Central memory CD8-positive, alpha-beta T cell (primary cell): ENCODE measurements at regions not wholly inside any gene's neighbourhood (a gene's known extent, or its start where the extent isn't known, plus 50 kb on each side); places are given as distances from the start of the nearest gene placed in this dataset.

ENCODE experiments used
- ATAC-seq: fragments of 150-1000 bp; cut with Tn5 transposase; replicated peaks from 2 replicates; pipeline ENCODE4 v1.10.0; 2022; ENCODE audit warnings: mild to moderate bottlenecking, moderate FRiP score, moderate number of reproducible peaks; ENCODE audit not compliant: poor library complexity, severe bottlenecking; ENCODE audit errors: extremely low read depth
- DNase-seq, 2 donors: peaks; one replicate each; pipeline ENCODE4 v3.0.0; 2021; ENCODE audit warnings: low spot score in 2 of 2
- H3K27ac Mint-ChIP-seq: one replicate; pipeline ENCODE4 v1.8.0; 2022; ENCODE audit warnings: low read depth, mild to moderate bottlenecking, moderate library complexity, mixed read lengths
- H3K27me3 Mint-ChIP-seq: one replicate; pipeline ENCODE4 v1.8.0; 2022; ENCODE audit warnings: mixed read lengths
- H3K36me3 Mint-ChIP-seq: one replicate; pipeline ENCODE4 v1.8.0; 2022; ENCODE audit warnings: mild to moderate bottlenecking, moderate library complexity, mixed read lengths; ENCODE audit not compliant: insufficient read depth
- H3K4me1 Mint-ChIP-seq: one replicate; pipeline ENCODE4 v1.8.0; 2022; ENCODE audit warnings: mixed read lengths
- H3K4me3 Mint-ChIP-seq: one replicate; pipeline ENCODE4 v1.8.0; 2022; ENCODE audit warnings: mild to moderate bottlenecking, moderate library complexity, mixed read lengths
- H3K9me3 Mint-ChIP-seq: one replicate; pipeline ENCODE4 v1.8.0; 2022; ENCODE audit warnings: mixed read lengths

DNA sequence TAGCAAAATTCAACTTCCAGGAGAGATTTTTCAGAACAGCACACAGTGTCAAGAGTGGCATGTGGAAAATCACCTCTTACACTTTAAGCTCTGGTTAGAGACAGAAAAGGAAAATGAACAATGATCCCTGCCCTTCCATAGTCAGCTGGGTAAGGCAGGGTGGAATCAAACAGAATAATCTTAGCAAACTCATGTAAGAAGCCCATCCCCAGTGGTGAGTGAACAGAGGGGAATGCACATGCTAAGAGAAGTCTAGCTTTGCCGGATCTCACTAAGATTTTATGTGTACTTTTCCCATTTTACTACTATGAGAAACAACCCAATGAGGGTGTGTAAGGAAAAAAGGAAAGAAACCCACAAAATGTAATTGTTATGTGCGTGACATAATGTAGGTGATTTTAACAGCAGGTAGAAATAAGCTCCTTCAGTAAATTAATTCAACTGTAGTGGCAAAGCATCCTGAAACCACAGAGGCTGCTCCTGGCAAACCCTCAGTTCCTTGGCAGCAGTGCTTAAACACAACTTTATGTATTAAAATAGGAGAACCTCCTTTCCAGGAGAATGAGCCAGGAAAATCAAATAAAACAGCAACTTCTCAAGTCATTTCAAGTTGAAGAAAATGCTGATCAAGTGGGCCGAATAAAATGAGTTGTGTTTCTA is 366.0 kb upstream of the TRPC7 start:
- Mint-ChIP-seq H3K36me3 (no peaks in the 10 kb centered on the region), H3K27me3 (no peaks in the 10 kb centered on the region), H3K27ac (no peak overlapping the region), H3K9me3 (no peaks in the 10 kb centered on the region), H3K4me1 (no peaks in the 10 kb centered on the region), H3K4me3 (no peak overlapping the region)
- DNase-seq (no peak), ATAC-seq (no peak)

DNA sequence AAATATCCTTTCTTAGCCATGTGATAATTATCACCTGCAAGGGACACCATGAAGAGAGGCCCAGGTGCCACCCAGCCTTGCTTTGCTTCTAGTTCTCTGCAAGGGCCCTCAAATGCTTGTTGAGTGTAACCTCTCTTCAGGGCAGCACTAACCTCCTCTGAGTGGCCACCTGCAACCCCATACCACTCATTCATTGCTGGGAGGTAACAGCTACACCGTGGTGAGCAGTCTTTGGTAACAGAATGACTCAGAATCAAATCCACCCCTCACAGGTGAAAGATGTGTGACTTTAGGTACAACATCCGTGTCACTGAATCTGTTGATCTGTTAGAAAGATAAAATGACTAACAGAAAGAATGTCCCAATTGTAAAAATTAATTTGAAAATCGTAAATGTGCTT is 365.1 kb upstream of the TRPC7 start:
- Mint-ChIP-seq H3K27me3 (no peaks in the 10 kb centered on the region), H3K27ac (no peak overlapping the region), H3K9me3 (no peaks in the 10 kb centered on the region), H3K4me1 (no peaks in the 10 kb centered on the region), H3K4me3 (no peak overlapping the region), H3K36me3 (no peaks in the 10 kb centered on the region)
- ATAC-seq (no peak), DNase-seq (no peak)

DNA sequence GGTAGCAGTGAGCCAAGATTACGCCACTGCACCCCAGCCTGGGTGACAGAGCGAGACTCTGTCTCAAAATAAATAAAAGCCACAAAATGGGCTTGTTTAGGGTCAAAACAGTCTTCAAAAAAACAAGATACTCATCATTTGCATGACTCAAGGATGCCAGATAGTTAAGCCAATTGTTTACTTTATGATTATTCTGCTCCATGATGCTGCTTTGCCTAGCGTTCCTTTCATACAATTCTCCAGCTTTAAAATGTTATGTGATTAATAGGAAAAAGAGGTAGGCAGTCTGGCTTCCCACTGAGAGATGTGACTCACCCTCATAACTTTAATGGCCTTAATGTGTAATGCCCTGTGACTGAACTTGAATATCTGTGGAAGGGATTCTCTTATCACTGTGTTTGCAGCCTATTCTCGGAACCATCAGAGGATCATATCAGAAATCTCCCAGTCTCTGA is 364.6 kb upstream of the TRPC7 start:
- H3K27me3 Mint-ChIP-seq: no peaks in the 10 kb centered on the region
- no peak for DNase-seq
- H3K4me3 Mint-ChIP-seq: no peak overlapping the region
- no peaks in the 10 kb centered on the region for H3K9me3 Mint-ChIP-seq
- no peaks in the 10 kb centered on the region for H3K4me1 Mint-ChIP-seq
- no peak overlapping the region for H3K27ac Mint-ChIP-seq
- no peaks in the 10 kb centered on the region for H3K36me3 Mint-ChIP-seq
- no peak for ATAC-seq

DNA sequence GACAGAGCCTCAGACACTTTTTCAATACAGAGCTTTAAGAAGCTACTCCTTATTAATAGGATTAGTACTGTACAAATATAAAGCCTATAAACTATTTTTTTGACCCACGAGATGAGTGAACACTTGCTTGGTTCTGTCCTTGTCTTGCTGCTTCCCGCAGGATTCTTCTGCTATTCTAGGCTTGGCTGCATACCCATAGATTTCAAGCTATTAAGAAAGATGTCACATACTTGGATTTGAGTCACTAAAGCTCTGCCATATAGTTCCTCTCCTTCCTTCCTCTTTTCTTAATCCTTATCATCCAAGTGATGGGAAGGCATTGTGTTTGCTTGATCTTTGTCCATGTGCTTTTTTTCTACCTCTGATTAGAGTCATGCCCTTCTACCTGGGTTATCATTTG is 361.2 kb upstream of the TRPC7 start:
- Mint-ChIP-seq H3K4me1 (no peaks in the 10 kb centered on the region), H3K4me3 (no peak overlapping the region), H3K9me3 (no peaks in the 10 kb centered on the region), H3K27ac (no peak overlapping the region), H3K36me3 (no peaks in the 10 kb centered on the region), H3K27me3 (no peaks in the 10 kb centered on the region)
- no peak for ATAC-seq
- no peak for DNase-seq

DNA sequence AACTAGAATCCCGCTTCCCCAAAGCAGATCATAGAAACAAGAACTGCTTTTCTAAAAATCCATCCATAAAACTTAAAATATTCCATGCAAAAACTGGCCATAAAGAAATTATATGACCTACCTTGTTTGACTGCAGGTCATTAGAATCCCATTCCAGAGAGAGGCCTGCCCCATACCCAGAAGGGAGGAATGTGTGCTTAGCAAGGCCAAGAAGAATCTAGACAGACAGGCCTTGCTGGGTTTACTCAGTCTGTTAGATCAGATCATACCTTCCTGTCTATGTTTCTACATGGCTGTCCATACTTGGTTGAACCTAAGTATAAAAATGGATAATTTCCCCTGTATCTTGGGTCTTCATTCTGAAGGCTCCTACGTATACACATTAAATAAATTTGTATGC is 358.8 kb upstream of the TRPC7 start:
- Mint-ChIP-seq H3K27ac (no peak overlapping the region), H3K9me3 (no peaks in the 10 kb centered on the region), H3K27me3 (no peaks in the 10 kb centered on the region), H3K4me3 (no peak overlapping the region), H3K36me3 (no peaks in the 10 kb centered on the region), H3K4me1 (no peaks in the 10 kb centered on the region)
- ATAC-seq (no peak), DNase-seq (no peak)

DNA sequence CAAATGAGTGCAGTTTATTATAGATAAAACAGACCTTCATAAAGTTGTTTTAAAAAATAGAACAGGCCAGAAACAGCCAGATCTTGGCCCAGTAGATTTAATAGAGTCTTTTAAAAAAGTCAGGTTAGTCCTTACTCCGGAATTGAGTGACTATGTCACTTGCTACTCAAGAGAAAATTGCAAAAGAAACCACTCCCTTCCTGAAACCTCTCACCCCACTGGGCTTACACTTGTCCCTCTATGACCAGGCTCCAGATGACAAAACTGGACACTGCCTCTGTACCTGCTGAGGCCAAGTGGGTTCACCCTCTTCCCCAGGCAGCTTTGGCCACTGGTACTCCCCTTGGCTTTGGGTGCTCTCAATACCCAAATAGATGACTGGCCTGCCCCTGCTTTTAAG is 357.2 kb upstream of the TRPC7 start:
- no peaks in the 10 kb centered on the region for H3K36me3 Mint-ChIP-seq
- H3K27ac Mint-ChIP-seq: peak overlapping the region; percentile 12
- no peaks in the 10 kb centered on the region for H3K27me3 Mint-ChIP-seq
- DNase-seq: no peak
- no peaks in the 10 kb centered on the region for H3K4me1 Mint-ChIP-seq
- no peak overlapping the region for H3K4me3 Mint-ChIP-seq
- no peaks in the 10 kb centered on the region for H3K9me3 Mint-ChIP-seq
- ATAC-seq: no peak

DNA sequence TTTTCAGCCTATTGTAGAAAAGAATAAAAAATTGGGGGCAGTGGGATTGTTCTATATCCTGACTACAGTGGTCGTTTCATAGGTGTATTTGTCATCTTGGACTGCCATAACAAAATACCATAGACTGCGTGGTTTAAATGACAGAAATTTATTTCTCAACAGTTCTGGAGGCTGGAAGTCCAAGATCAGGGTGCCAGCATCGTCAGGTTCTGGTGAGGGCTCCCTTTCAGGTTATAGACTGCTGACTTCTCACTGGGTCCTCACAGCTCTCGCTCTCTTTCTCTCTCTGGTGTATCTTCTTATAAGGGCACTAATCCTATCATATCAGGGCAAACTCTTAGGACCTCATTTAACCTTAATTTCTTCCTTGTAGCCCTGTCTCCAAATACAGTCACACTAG is 356.7 kb upstream of the TRPC7 start:
- Mint-ChIP-seq H3K4me1 (no peaks in the 10 kb centered on the region), H3K27ac (no peak overlapping the region), H3K27me3 (no peaks in the 10 kb centered on the region), H3K9me3 (no peaks in the 10 kb centered on the region), H3K36me3 (no peaks in the 10 kb centered on the region), H3K4me3 (no peak overlapping the region)
- ATAC-seq (no peak), DNase-seq (no peak)

DNA sequence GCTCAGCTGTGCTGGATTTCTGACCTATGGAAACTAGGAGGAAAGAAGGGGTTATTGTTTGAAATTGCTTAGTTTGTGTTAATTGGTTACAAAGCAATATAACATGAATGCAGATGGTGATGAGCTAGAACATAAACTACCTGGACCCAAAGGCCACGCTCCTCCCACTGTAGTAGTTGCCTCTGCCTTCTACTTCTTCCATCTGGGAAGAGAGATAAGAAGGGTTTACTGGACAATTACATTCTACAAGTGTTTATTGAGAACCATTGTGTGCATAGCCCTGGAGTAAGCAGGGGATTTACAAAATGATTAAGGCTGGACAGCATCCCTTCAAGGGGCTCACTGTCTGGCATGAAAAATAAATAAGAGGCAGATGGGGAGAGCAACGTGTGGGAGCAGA is 355.3 kb upstream of the TRPC7 start:
- DNase-seq: no peak
- no peak overlapping the region for H3K4me3 Mint-ChIP-seq
- no peaks in the 10 kb centered on the region for H3K9me3 Mint-ChIP-seq
- no peaks in the 10 kb centered on the region for H3K36me3 Mint-ChIP-seq
- H3K4me1 Mint-ChIP-seq: no peaks in the 10 kb centered on the region
- no peak overlapping the region for H3K27ac Mint-ChIP-seq
- ATAC-seq: no peak
- no peaks in the 10 kb centered on the region for H3K27me3 Mint-ChIP-seq

DNA sequence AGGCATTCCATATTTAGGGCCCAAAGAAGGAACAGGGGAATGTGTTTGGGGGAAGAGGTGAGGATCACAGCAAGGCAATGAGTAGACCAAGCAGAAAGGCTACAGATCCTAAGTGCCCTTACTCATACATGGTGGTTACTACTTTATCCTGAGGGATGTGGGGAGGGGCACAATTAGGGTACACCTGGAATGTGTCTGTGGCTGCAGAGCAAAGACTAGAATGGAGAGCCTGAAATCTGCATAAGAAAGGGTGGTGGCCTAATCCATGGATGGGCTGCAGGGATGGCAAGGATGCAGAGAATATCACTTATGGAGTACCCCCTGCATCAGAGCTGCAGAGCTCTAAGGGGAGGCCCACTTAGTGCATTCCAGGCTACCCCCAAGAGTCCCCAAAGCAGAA is 352.6 kb upstream of the TRPC7 start:
- ATAC-seq: no peak

DNA sequence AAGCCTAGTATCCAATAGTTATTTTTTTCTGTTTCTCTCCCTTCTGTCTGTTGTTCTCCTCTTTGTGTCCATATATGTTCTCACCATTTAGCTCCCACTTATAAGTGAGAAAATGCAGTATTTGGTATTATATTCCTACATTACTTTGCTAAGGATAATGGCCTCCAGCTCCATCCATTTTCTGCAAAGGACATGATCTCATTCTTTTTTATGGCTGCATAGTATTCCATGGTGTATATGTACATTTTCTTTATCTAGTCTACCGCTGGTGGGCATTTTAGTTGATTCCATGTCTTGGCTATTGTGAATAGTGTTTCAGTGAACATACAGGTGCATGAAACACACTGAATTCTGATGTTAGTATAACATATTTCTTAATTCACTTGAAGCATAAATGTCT is 348.9 kb upstream of the TRPC7 start:
- no peak for ATAC-seq
- H3K27ac Mint-ChIP-seq: no peak overlapping the region
- no peak overlapping the region for H3K4me3 Mint-ChIP-seq

More for the DNA sequence above, 352.6 kb upstream of the TRPC7 start:
- Mint-ChIP-seq H3K4me3 (no peak overlapping the region), H3K36me3 (no peaks in the 10 kb centered on the region), H3K4me1 (no peaks in the 10 kb centered on the region), H3K9me3 (no peaks in the 10 kb centered on the region), H3K27me3 (no peaks in the 10 kb centered on the region), H3K27ac (no peak overlapping the region)
- no peak for DNase-seq

DNA sequence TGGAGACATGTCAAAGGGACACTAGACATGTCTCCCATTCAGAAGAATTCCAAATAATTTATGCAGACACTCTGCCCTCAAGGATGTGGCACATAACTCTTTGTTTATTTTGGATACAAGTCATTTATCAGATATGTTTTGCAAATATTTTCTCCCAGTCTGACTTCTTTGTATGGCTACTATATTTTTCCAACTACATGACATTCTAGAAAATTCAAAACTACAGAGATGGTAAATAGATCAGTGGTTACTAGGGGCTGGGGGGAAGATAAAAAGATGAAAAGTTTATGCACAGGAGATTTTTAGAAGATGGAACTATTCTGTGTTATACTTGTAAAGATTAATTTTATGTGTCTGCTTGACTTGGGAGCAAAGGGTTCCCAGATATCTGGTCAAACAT is 347.3 kb upstream of the TRPC7 start:
- H3K9me3 Mint-ChIP-seq: no peaks in the 10 kb centered on the region
- H3K4me3 Mint-ChIP-seq: no peak overlapping the region
- ATAC-seq: no peak
- H3K4me1 Mint-ChIP-seq: no peaks in the 10 kb centered on the region
- DNase-seq: no peak
- no peaks in the 10 kb centered on the region for H3K27me3 Mint-ChIP-seq
- H3K27ac Mint-ChIP-seq: no peak overlapping the region
- H3K36me3 Mint-ChIP-seq: no peaks in the 10 kb centered on the region

More for the DNA sequence above, 348.9 kb upstream of the TRPC7 start:
- Mint-ChIP-seq H3K27me3 (no peaks in the 10 kb centered on the region), H3K9me3 (no peaks in the 10 kb centered on the region), H3K36me3 (no peaks in the 10 kb centered on the region), H3K4me1 (no peaks in the 10 kb centered on the region)
- DNase-seq: no peak

DNA sequence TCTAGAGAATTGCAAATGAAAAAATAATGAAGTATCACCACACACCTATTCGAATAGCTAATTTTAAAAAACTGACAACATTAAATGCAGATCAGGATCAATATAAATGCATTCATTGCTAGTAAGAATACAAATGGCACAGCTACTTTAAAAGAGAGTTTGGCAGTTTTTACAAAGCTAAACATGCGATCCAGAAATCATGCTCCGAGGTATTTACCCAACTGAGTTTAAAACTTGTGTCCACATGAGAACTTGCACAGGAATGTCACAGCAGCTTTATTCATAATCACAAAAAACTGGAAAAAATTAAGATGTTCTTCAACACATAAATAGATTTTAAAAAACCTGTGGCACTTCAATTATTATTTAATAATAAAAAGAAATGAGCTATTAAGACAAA is 345.5 kb upstream of the TRPC7 start:
- Mint-ChIP-seq H3K4me3 (no peak overlapping the region), H3K27ac (no peak overlapping the region), H3K9me3 (no peaks in the 10 kb centered on the region), H3K4me1 (no peaks in the 10 kb centered on the region), H3K36me3 (no peaks in the 10 kb centered on the region), H3K27me3 (no peaks in the 10 kb centered on the region)
- DNase-seq (no peak), ATAC-seq (no peak)

DNA sequence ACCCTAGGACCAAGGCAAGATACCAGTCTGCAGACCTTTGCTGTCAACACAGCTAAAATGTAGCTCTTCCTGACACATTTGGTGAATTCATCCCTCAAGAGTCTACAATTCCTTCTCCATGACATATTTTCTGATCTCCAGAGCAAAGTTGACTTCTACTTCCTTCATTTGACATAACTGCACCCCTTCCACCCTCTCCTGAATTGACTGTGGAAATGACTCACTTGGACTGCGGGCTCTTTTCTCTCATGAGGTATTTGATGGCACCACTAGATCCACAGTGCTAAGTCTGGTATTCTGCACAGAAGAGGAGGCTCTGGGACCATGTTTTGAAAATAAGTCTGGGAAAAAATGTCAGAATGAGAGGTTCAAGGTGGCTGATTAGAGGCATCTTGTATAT is 338.4 kb upstream of the TRPC7 start:
- Mint-ChIP-seq H3K4me1 (no peaks in the 10 kb centered on the region), H3K9me3 (peaks cover 5% of the 10 kb centered on the region), H3K4me3 (no peak overlapping the region), H3K27me3 (no peaks in the 10 kb centered on the region), H3K27ac (no peak overlapping the region), H3K36me3 (peaks cover 2% of the 10 kb centered on the region)
- no peak for DNase-seq
- no peak for ATAC-seq

DNA sequence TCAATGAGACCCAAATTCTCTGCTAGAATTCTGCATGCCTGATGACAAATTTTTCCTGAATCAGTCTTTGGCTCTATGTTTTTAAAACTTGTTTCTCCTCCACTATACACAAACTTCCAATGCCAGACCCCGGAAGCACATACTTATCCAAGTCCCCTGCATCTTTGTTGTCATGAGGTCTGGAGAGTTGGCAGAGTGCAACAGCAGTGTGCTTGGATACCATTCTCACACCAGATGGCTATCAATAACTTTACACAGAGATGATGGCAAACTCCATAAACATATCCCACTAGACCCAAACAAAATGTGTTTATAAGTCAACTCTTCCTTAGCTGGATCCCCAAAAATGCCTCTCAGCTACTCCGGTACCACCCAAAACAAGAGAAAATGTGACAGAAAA is 337.7 kb upstream of the TRPC7 start:
- DNase-seq: no peak
- Mint-ChIP-seq H3K36me3 (peaks cover 2% of the 10 kb centered on the region), H3K27me3 (no peaks in the 10 kb centered on the region), H3K4me3 (no peak overlapping the region), H3K9me3 (peaks cover 5% of the 10 kb centered on the region), H3K4me1 (no peaks in the 10 kb centered on the region), H3K27ac (no peak overlapping the region)
- no peak for ATAC-seq
